Mesenchymal stem cell (in vitro differentiated cells and primary cell): ENCODE measurements at regions not wholly inside any gene's neighbourhood (a gene's known extent, or its start where the extent isn't known, plus 50 kb on each side); places are given as distances from the start of the nearest gene placed in this dataset.
"Not testable (repeated sequence)": the region's sequence is repeated elsewhere in the genome, so short reads cannot be mapped to it uniquely, and the experiment has no call there.

Experiments
- DNase-seq: peaks from one replicate; pipeline ENCODE4 v3.0.0-alpha.2; 2013
- H2AFZ ChIP-seq: one replicate; pipeline ENCODE4 v1.6.1; 2013; ENCODE audit warnings: low read depth, mild to moderate bottlenecking, control low read depth, inconsistent platforms, low read length, moderate library complexity
- H2AK5ac ChIP-seq: 2 replicates; pipeline ENCODE4 v1.6.1; 2013; ENCODE audit warnings: low read length, moderate library complexity, mild to moderate bottlenecking, inconsistent platforms; ENCODE audit not compliant: severe bottlenecking
- H2BK120ac ChIP-seq: one replicate; pipeline ENCODE4 v1.6.1; 2013; ENCODE audit warnings: low read depth, mild to moderate bottlenecking, inconsistent platforms, low read length, moderate library complexity
- H2BK12ac ChIP-seq, 2 experiments: one replicate each; pipeline ENCODE4 v1.6.1; 2013; ENCODE audit warnings: inconsistent platforms in 2 of 2, low read length in 2 of 2, mild to moderate bottlenecking in 2 of 2, moderate library complexity in 2 of 2, control low read depth in 1 of 2
- H2BK15ac ChIP-seq: one replicate; pipeline ENCODE4 v1.6.1; 2013; ENCODE audit warnings: mild to moderate bottlenecking, low read depth, inconsistent platforms; ENCODE audit not compliant: poor library complexity, severe bottlenecking
- H2BK5ac ChIP-seq: 2 replicates; pipeline ENCODE4 v1.6.1; 2013; ENCODE audit warnings: low read depth, mild to moderate bottlenecking, low read length, control low read depth, inconsistent platforms; ENCODE audit not compliant: poor library complexity, severe bottlenecking
- H3K14ac ChIP-seq, 2 experiments: one replicate each; pipeline ENCODE4 v1.6.1; 2013; ENCODE audit warnings: inconsistent platforms in 2 of 2, low read length in 2 of 2, control low read depth in 1 of 2, mild to moderate bottlenecking in 1 of 2, moderate library complexity in 1 of 2
- H3K18ac ChIP-seq, 2 experiments: one replicate each; pipeline ENCODE4 v1.6.1; 2013; ENCODE audit warnings: inconsistent platforms in 2 of 2, low read length in 2 of 2, control low read depth in 1 of 2, low read depth in 1 of 2, mild to moderate bottlenecking in 1 of 2
- H3K23ac ChIP-seq, 2 experiments: one replicate each; pipeline ENCODE4 v1.6.1; 2013; ENCODE audit warnings: inconsistent platforms in 2 of 2, low read length in 2 of 2, mild to moderate bottlenecking in 2 of 2, moderate library complexity in 2 of 2, control low read depth in 1 of 2
- H3K27ac ChIP-seq: 2 replicates; pipeline ENCODE4 v1.5.1; 2013; ENCODE audit warnings: mild to moderate bottlenecking, moderate library complexity, low read length, control low read depth, inconsistent platforms; ENCODE audit not compliant: poor library complexity, severe bottlenecking
- H3K27me3 ChIP-seq, 2 experiments: 2 replicates each; pipeline versions ENCODE4 v1.6.1 to v1.7.0; 2013; ENCODE audit warnings: low read length in 2 of 2, mild to moderate bottlenecking in 2 of 2, moderate library complexity in 2 of 2, control low read depth in 1 of 2, inconsistent platforms in 1 of 2; ENCODE audit not compliant: control insufficient read depth in 1 of 2, insufficient read depth in 1 of 2
- H3K36me3 ChIP-seq, 2 experiments: 2 replicates each; pipeline versions ENCODE4 v1.6.1 to v1.7.0; 2013; ENCODE audit warnings: low read length in 2 of 2, control low read depth in 1 of 2, inconsistent platforms in 1 of 2, low read depth in 1 of 2, mild to moderate bottlenecking in 1 of 2; ENCODE audit not compliant: insufficient read depth in 2 of 2, control insufficient read depth in 1 of 2
- H3K4ac ChIP-seq, 2 experiments: one replicate each; pipeline ENCODE4 v1.6.1; 2013; ENCODE audit warnings: inconsistent platforms in 2 of 2, low read length in 2 of 2, mild to moderate bottlenecking in 2 of 2, moderate library complexity in 2 of 2, control low read depth in 1 of 2, low read depth in 1 of 2
- H3K4me1 ChIP-seq: 2 replicates; pipeline ENCODE4 v1.6.1; 2013; ENCODE audit warnings: low read depth, low read length, control low read depth; ENCODE audit not compliant: control insufficient read depth, insufficient read depth
- H3K4me2 ChIP-seq: 2 replicates; pipeline ENCODE4 v1.6.1; 2013; ENCODE audit warnings: low read length, mild to moderate bottlenecking, inconsistent platforms; ENCODE audit not compliant: poor library complexity, severe bottlenecking
- H3K4me3 ChIP-seq, 2 experiments: 2 replicates each; pipeline versions ENCODE4 v1.5.1 to v1.7.0; 2013; ENCODE audit warnings: low read length in 2 of 2, mild to moderate bottlenecking in 2 of 2, control low read depth in 1 of 2, low read depth in 1 of 2; ENCODE audit not compliant: insufficient read depth in 1 of 2
- H3K79me1 ChIP-seq: replicated peaks from 2 replicates; pipeline ENCODE4 v1.6.1; 2013; ENCODE audit warnings: mild to moderate bottlenecking, control low read depth, low read length, inconsistent platforms; ENCODE audit not compliant: poor library complexity, severe bottlenecking
- H3K9ac ChIP-seq: 2 replicates; pipeline ENCODE4 v1.7.0; 2013; ENCODE audit warnings: mild to moderate bottlenecking, low read length, moderate library complexity
- H3K9me3 ChIP-seq: 2 replicates; pipeline ENCODE4 v1.7.0; 2013; ENCODE audit warnings: mild to moderate bottlenecking, low read length; ENCODE audit not compliant: control insufficient read depth
- H4K8ac ChIP-seq: one replicate; pipeline ENCODE4 v1.6.1; 2013; ENCODE audit warnings: inconsistent platforms, mild to moderate bottlenecking, low read length, moderate library complexity
- H4K91ac ChIP-seq: one replicate; pipeline ENCODE4 v1.6.1; 2013; ENCODE audit warnings: mild to moderate bottlenecking, low read length, inconsistent platforms
- WGBS: methylation state at CpG from one replicate; pipeline ENCODE4 v1.1.7; 2013; ENCODE audit warnings: mixed read lengths; 5-methylcytosine and 5-hydroxymethylcytosine counted together

DNA sequence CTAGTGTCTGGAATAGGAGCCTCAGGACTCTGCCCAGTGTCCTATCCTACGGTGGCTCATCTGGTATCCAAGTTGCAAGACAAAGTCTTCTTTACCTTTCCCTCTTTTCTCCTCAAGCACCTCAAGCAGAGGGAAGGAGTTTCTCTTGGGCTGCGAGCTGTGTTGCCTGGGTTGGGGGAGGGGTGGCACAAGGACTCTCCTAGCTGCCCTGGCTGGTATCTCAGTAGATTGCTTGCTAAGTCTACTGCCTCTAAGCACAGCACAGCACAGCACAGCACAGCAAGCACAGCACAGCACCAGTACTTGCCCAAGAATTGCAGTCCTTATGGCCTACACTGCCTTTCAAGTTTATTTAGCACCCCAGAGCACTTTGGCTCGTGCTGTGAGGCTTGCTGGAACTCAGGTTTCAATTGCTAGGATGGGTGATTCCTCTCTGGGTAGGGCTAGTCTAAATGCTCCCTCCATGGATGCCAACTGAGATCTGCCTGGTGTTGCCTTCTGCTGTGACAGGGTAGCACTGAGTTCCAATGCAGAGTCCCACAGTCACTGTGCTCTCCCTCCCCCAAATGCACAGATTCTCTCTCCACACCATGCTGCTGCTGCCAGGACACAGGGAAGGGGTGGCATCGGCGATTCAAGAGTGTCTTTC is 213.1 kb upstream of the POU5F2 start:
- Histone ChIP-seq H3K36me3 (peaks cover 7 to 8% of the 10 kb centered on the region in 2 experiments), H2BK12ac (no peak overlapping the region), H3K9me3 (no peaks in the 10 kb centered on the region), H3K27ac (no peak overlapping the region), H2AK5ac (no peak overlapping the region), H2BK5ac (no peak overlapping the region), H3K4me1 (no peaks in the 10 kb centered on the region), H3K23ac (no peak overlapping the region), H4K91ac (no peak overlapping the region), H3K27me3 (no peaks in the 10 kb centered on the region), H3K9ac (no peak overlapping the region), H3K4ac (no peak overlapping the region), H2BK120ac (no peak overlapping the region), H4K8ac (peak overlapping the region; percentile 65), H2BK15ac (no peak overlapping the region), H3K18ac (no peak overlapping the region), H3K79me1 (no peaks in the 10 kb centered on the region), H3K4me3 (no peak overlapping the region), H3K14ac (no peak overlapping the region), H2AFZ (no peak overlapping the region), H3K4me2 (no peak overlapping the region)
- no peak for DNase-seq
- 97% methylated on average over 3 of the region's 5 CpGs for WGBS

DNA sequence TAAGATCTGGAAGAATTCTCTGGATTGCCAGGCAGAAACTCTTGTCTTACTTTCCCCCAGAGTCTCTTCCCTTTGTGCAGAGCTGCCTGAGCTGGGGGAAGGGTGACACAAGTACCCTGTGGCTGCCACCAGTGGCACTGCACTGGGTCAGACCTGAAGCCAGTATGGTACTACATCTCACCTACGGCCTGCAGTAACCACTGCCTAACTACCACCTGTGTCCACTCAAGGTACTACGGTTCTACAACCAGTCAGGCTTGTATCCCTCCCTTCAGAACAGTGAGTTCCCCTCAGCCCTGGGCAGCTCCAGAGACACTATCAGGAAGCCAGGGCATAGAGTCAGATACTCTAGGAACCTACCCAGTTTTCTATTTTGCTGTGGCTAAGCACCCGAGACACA is 212.0 kb upstream of the POU5F2 start:
- Histone ChIP-seq H3K79me1 (no peaks in the 10 kb centered on the region), H2BK120ac (no peak overlapping the region), H2AK5ac (no peak overlapping the region), H2BK5ac (no peak overlapping the region), H2BK12ac (no peak overlapping the region), H3K36me3 (peaks cover 7 to 8% of the 10 kb centered on the region in 2 experiments), H2BK15ac (no peak overlapping the region), H3K23ac (no peak overlapping the region), H3K27me3 (no peaks in the 10 kb centered on the region), H4K91ac (no peak overlapping the region), H3K27ac (no peak overlapping the region), H3K4me3 (no peak overlapping the region), H3K4me1 (no peaks in the 10 kb centered on the region), H3K9me3 (no peaks in the 10 kb centered on the region), H3K9ac (no peak overlapping the region), H2AFZ (no peak overlapping the region), H3K14ac (no peak overlapping the region), H4K8ac (no peak overlapping the region), H3K4ac (no peak overlapping the region), H3K18ac (no peak overlapping the region), H3K4me2 (no peak overlapping the region)
- WGBS, result 94% methylated on average over 3 of the region's 3 CpGs
- no peak for DNase-seq

DNA sequence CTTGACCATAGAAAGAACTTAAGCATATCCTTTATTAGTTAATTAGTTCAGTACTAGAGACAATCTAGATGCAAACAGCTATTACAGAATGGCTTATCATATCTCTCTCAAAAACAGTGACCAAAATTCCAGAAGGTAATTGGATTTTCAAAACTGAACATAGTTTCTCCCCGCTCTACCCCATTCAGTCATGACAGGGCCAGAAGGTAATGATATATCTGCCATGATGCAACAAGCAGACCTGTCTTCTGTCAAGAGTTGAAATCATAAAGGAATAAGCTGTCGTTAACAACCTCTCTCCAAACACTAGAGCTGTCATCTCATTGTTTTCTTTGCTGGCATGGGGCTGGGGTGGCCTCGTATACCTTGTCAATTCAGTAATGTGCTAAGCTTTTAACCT is 200.5 kb upstream of the POU5F2 start:
- Histone ChIP-seq H3K4ac (no peak overlapping the region), H3K27ac (no peak overlapping the region), H3K9me3 (no peaks in the 10 kb centered on the region), H4K8ac (no peak overlapping the region), H2BK15ac (no peak overlapping the region), H3K79me1 (no peaks in the 10 kb centered on the region), H3K27me3 (no peaks in the 10 kb centered on the region), H3K4me1 (no peaks in the 10 kb centered on the region), H3K23ac (no peak overlapping the region), H2AFZ (no peak overlapping the region), H2BK5ac (no peak overlapping the region), H3K9ac (no peak overlapping the region), H3K4me3 (no peak overlapping the region), H2BK12ac (no peak overlapping the region), H3K4me2 (no peak overlapping the region), H2BK120ac (no peak overlapping the region), H2AK5ac (no peak overlapping the region), H3K14ac (no peak overlapping the region), H4K91ac (no peak overlapping the region), H3K18ac (no peak overlapping the region), H3K36me3 (no peaks in the 10 kb centered on the region)
- no peak for DNase-seq
- 20% methylated on average over 1 of the region's 3 CpGs for WGBS

DNA sequence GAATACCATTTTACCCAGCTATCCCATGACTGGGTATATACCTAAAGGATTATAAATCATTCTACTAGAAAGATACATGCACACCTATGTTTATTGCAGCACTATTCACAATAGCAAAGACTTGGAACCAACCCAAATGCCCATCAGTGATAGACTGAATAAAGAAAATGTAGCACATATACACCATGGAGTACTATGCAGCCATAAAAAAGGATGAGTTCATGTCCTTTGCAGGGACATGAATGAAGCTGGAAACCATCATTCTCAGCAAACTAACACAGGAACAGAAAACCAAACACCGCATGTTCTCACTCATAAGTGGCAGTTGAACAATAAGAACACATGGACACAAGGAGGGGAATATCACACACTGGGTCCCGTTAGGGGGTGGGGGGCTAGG is 191.9 kb upstream of the POU5F2 start:
- WGBS, result 100% methylated on average over 1 of the region's 2 CpGs
- not testable (repeated sequence) for DNase-seq, H3K23ac ChIP-seq, H2AFZ ChIP-seq, H3K27me3 ChIP-seq, H3K9me3 ChIP-seq, H3K27ac ChIP-seq, H3K4me3 ChIP-seq, H2BK15ac ChIP-seq, H3K18ac ChIP-seq, H3K79me1 ChIP-seq, H2BK5ac ChIP-seq, H2BK12ac ChIP-seq, H3K9ac ChIP-seq, H2BK120ac ChIP-seq, H4K8ac ChIP-seq, H4K91ac ChIP-seq, H3K36me3 ChIP-seq, H3K4me1 ChIP-seq, H3K14ac ChIP-seq, H3K4ac ChIP-seq, H2AK5ac ChIP-seq, H3K4me2 ChIP-seq
